Transverse colon (tissue), 4 donors: ENCODE measurements at regions not wholly inside any gene's neighbourhood (a gene's known extent, or its start where the extent isn't known, plus 50 kb on each side); places are given as distances from the start of the nearest gene placed in this dataset.

Source experiments
- DNase-seq: peaks from one replicate; pipeline ENCODE4 v3.0.0-alpha.2; 2019
- H3K27ac ChIP-seq, 4 donors: fragments of 200-600 bp; sonication (generic); 2 replicates each; pipeline ENCODE4 v1.5.1; 2016 to 2018; ENCODE audit warnings: inconsistent platforms in 4 of 4
- H3K27me3 ChIP-seq: fragments of 200-600 bp; sonication (generic); 2 replicates; pipeline ENCODE4 v1.5.1; 2017; ENCODE audit warnings: inconsistent platforms
- H3K36me3 ChIP-seq, 4 donors: fragments of 200-600 bp; sonication (generic); 2 replicates each; pipeline ENCODE4 v1.5.1; 2017 to 2019; ENCODE audit warnings: inconsistent platforms in 4 of 4
- H3K4me1 ChIP-seq, 4 donors: fragments of 200-600 bp; sonication (generic); 2 replicates each; pipeline ENCODE4 v1.5.1; 2017 to 2020; ENCODE audit warnings: inconsistent platforms in 4 of 4
- H3K4me3 ChIP-seq, 4 donors: fragments of 200-600 bp; sonication (generic); 1 replicate in 1 of 4; 2 replicates in 3 of 4; pipeline versions ENCODE4 v1.5.1 to v1.6.1; 2017 to 2019; ENCODE audit warnings: inconsistent platforms in 4 of 4
- H3K9me3 ChIP-seq, 2 donors: fragments of 200-600 bp; sonication (generic); 2 replicates each; pipeline ENCODE4 v1.5.1; 2017 to 2019; ENCODE audit warnings: inconsistent platforms in 2 of 2
- EP300 ChIP-seq: sonication (generic); formaldehyde crosslinking; IDR thresholded peaks from one replicate; pipeline ENCODE4 v1.6.1; 2017; ENCODE audit warnings: antibody characterized with exemption, low read depth
- POLR2A ChIP-seq: fragments of 450-650 bp; IDR thresholded peaks from one replicate; pipeline ENCODE4 v1.6.1; 2016; ENCODE audit warnings: antibody characterized with exemption, mild to moderate bottlenecking, moderate library complexity
- POLR2AphosphoS5 ChIP-seq, 3 donors: sonication (generic); formaldehyde crosslinking; IDR thresholded peaks; one replicate each; pipeline ENCODE4 v1.6.1; 2016; ENCODE audit warnings: antibody characterized with exemption in 3 of 3
- WGBS, 2 donors: methylation state at CpG; one replicate each; pipeline ENCODE4 v1.1.5; 2018; ENCODE audit warnings: low coverage in 1 of 2; 5-methylcytosine and 5-hydroxymethylcytosine counted together
- in situ Hi-C, 4 donors: fragments of 200-750 bp; cut with MboI; loops; one replicate each; pipeline versions ENCODE4 v1.15.0 to v1.15.1; 2017; ENCODE audit warnings: low sequenced_read_pairs in 3 of 4, low pct_ligation_motif_present in 1 of 4, low pct_unique_long_range_greater_than_20kb in 1 of 4
- intact Hi-C: fragments of 100-400 bp; cut with DNase I; formaldehyde crosslinking; loops from one replicate; pipeline ENCODE4 v1.15.1; 2023; ENCODE audit warnings: low total_unique reads
- TF ChIP-seq, protein P1 (sequence below), 5 experiments: fragments of 200-600 bp in 3 of 5; fragments of 450-650 bp in 2 of 5; sonication (generic) in 3 of 5; IDR thresholded peaks; 1 replicate in 2 of 5; 2 replicates in 3 of 5; pipeline ENCODE4 v1.5.1; 2016 to 2017; ENCODE audit warnings: antibody characterized with exemption in 5 of 5, inconsistent platforms in 3 of 5, mild to moderate bottlenecking in 2 of 5, moderate library complexity in 1 of 5

DNA sequence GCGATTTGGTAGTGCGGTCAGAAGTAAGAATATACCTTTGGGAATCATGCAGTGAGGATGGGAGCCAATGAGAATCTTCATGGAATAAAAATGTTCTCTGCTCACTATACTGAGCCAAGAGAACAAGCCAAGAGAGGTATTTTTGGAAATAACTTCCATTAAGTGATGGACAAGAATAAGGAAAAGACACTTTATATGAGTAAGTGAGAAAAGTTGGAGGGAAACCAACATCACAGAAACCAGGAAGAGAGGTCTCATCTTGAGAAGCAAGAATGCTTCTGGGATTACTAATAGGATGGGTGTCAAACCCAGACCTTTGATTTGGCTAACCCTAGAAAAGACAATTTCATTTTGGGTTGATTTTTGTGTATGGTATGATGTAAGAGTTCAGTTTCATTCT, 181.2 kb upstream of the JAG1 start:
- Histone ChIP-seq H3K4me3 (no peak overlapping the region), H3K27me3 (no peaks in the 10 kb centered on the region), H3K27ac (no peak overlapping the region), H3K9me3 (no peaks in the 10 kb centered on the region), H3K36me3 (no peaks in the 10 kb centered on the region), H3K4me1 (peaks cover 0 to 25% (median 18%) of the 10 kb centered on the region in 4 donors)
- 69% methylated on average over 2 of the region's 2 CpGs; no CpG with 5 or more reads in 1 of the 2 donors for WGBS, 2 donors
- DNase-seq = no peak
- TF ChIP-seq EP300 (no peak), POLR2A (no peak), POLR2AphosphoS5 (IDR thresholded peaks at IDR 0.05) (no peak)
- TF ChIP-seq, protein P1, sequence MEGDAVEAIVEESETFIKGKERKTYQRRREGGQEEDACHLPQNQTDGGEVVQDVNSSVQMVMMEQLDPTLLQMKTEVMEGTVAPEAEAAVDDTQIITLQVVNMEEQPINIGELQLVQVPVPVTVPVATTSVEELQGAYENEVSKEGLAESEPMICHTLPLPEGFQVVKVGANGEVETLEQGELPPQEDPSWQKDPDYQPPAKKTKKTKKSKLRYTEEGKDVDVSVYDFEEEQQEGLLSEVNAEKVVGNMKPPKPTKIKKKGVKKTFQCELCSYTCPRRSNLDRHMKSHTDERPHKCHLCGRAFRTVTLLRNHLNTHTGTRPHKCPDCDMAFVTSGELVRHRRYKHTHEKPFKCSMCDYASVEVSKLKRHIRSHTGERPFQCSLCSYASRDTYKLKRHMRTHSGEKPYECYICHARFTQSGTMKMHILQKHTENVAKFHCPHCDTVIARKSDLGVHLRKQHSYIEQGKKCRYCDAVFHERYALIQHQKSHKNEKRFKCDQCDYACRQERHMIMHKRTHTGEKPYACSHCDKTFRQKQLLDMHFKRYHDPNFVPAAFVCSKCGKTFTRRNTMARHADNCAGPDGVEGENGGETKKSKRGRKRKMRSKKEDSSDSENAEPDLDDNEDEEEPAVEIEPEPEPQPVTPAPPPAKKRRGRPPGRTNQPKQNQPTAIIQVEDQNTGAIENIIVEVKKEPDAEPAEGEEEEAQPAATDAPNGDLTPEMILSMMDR (IDR thresholded peaks at IDR 0.05) = no peak
- intact Hi-C loops (no loop called here), in situ Hi-C loops (no loop called here)

DNA sequence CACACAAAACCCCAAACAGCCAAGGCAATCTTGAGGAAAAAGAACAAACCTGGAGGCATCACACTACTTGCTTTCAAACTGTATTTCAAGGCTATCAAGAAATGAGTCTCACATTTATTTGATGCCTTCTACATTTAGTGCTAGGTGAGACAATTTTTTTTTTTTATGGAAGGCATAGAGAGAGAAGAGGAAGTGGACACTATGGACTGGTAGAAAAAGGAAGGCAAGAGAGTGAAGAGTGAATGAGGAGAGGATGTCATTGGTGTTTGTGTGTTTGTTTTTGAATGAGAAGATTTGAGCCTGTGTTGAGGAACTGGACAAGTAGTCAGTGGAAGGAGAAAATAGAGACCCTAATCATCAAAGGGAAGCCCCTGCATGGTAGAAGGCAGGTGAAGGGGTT, 182.0 kb upstream of the JAG1 start:
- H3K4me3 ChIP-seq = no peak overlapping the region
- in situ Hi-C loops (no loop called here), intact Hi-C loops (no loop called here)
- peaks cover 0 to 26% (median 19%) of the 10 kb centered on the region in 4 donors for H3K4me1 ChIP-seq
- H3K9me3 ChIP-seq = no peaks in the 10 kb centered on the region
- H3K27ac ChIP-seq = peak overlapping the region; percentile 50 to 76 (median 68)
- H3K27me3 ChIP-seq = no peaks in the 10 kb centered on the region
- no peak for DNase-seq
- H3K36me3 ChIP-seq = no peaks in the 10 kb centered on the region
- no peak for TF ChIP-seq POLR2A
- TF ChIP-seq EP300 = no peak
- TF ChIP-seq, protein P1 (IDR thresholded peaks at IDR 0.05) = no peak
- no peak for TF ChIP-seq POLR2AphosphoS5 (IDR thresholded peaks at IDR 0.05)

DNA sequence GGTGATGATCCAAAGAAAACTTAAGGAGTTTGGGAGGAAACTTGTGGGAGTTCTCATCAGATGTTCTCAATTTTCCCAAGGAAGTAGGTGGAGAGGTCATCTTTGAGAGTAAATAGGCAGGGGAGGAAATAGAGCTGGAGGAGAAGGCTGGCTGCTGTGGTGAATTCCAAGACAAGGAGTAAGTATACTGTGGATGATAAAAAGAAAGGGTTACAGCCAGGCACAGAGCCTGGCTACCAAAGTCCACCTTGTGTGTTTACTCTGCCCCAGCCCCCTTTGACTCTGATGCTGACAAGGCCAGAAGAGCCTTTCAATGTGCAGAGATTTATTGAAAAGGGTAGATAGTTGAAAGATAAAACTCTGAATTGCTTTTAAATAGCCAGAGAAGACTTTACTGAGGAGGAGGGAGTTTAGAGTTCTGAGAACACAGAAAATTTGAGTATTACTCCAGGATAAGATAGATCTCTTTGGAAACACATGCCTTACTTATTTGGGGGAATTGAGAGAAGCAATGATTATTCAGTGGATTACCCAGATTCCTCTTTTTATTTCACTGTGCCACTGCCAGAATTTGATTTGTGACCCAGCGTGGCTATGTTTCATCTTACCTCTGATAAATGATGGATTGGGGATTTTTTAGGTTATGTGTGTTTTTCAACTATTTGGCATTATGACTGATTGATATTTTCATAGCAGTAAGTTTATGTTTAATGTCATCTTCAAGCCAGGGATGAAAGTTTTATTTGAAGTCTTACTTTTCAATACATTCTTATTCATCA, 182.6 kb upstream of the JAG1 start:
- no peaks in the 10 kb centered on the region for H3K36me3 ChIP-seq
- peak overlapping the region; percentile 50 to 76 (median 68) for H3K27ac ChIP-seq
- 50 to 77% methylated on average over 1 of the region's 1 CpG for WGBS, 2 donors
- no peaks in the 10 kb centered on the region for H3K9me3 ChIP-seq
- TF ChIP-seq POLR2AphosphoS5 (IDR thresholded peaks at IDR 0.05) (no peak), POLR2A (no peak), EP300 (no peak)
- TF ChIP-seq, protein P1 (IDR thresholded peaks at IDR 0.05) = no peak
- peaks cover 0 to 32% (median 21%) of the 10 kb centered on the region in 4 donors for H3K4me1 ChIP-seq
- in situ Hi-C loops = no loop called here
- intact Hi-C loops = no loop called here
- DNase-seq = peak; percentile 49
- H3K4me3 ChIP-seq = no peak overlapping the region
- H3K27me3 ChIP-seq = no peaks in the 10 kb centered on the region

DNA sequence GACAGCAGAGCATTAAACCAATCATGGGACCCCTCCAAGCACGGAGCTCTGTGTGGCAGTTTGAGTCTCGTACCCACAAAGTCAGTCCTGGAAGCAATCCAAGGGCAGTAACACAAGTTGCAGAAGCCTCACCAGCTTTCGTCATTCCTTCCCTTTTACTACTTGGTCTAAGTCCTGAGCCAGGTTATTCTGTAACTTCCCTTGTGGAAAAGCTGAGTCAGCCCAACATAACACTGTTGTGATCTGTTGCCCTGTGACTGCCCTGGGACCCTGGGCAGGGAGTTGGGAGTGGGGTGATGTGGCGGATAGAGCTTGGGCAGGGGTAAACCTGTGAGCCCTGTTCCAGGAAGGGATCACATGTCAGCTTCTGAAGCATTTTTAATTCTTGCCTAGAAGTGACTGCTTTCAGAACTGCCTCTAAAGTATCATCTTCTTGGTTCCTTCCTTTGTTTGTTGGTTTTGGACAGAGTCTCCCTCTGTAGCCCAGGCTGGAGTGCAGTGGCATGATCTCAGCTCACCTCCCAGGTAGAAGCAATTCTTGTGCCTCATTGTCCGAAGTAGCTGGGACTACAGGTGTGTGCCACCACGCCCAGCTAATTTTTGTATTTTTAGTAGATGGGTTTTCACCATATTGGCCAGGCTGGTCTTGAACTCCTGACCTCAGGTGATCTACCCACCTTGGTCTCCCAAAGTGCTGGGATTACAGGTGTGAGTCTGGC, 183.7 kb upstream of the JAG1 start:
- WGBS, 2 donors = 6 to 33% methylated on average over 2 to 6 of the region's 6 CpGs
- Histone ChIP-seq H3K27ac (peak overlapping the region; percentile 50 to 76 (median 68)), H3K4me3 (no peak overlapping the region), H3K27me3 (no peaks in the 10 kb centered on the region), H3K36me3 (no peaks in the 10 kb centered on the region), H3K4me1 (peaks cover 4 to 43% (median 30%) of the 10 kb centered on the region in 4 donors), H3K9me3 (no peaks in the 10 kb centered on the region)
- DNase-seq = peak; percentile 59
- in situ Hi-C loops = no loop called here
- intact Hi-C loops = no loop called here
- TF ChIP-seq POLR2A = no peak
- peak; percentile 32 for TF ChIP-seq EP300
- peak; percentile 13 to 68 (median 59) for TF ChIP-seq POLR2AphosphoS5 (IDR thresholded peaks at IDR 0.05)
- TF ChIP-seq, protein P1 (IDR thresholded peaks at IDR 0.05) = no peak
